ENCODE measurements at regions not wholly inside any gene's neighbourhood (a gene's known extent, or its start where the extent isn't known, plus 50 kb on each side); places are given as distances from the start of the nearest gene placed in this dataset.

DNA sequence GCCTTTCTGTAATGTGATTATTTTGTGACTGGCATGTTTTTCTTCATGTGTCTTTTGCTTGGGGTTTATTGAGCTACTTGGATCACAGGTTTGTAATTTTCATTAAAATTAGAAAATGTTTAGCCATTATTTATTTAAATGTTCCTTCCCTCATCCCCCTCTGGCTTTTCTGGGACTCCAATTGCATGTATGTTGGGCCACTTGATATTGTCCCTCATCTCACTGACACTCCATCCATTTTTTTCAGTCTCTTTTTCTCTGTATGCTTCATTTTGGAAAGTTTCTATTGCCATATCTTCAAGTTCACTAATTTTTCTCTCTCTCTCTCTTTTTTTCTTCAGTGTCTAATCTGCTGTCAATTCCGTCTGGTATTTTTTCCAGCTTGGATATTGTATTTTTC, 390.1 kb downstream of the PRDM2 start:
- TF ChIP-seq, protein P1, sequence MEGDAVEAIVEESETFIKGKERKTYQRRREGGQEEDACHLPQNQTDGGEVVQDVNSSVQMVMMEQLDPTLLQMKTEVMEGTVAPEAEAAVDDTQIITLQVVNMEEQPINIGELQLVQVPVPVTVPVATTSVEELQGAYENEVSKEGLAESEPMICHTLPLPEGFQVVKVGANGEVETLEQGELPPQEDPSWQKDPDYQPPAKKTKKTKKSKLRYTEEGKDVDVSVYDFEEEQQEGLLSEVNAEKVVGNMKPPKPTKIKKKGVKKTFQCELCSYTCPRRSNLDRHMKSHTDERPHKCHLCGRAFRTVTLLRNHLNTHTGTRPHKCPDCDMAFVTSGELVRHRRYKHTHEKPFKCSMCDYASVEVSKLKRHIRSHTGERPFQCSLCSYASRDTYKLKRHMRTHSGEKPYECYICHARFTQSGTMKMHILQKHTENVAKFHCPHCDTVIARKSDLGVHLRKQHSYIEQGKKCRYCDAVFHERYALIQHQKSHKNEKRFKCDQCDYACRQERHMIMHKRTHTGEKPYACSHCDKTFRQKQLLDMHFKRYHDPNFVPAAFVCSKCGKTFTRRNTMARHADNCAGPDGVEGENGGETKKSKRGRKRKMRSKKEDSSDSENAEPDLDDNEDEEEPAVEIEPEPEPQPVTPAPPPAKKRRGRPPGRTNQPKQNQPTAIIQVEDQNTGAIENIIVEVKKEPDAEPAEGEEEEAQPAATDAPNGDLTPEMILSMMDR (IDR thresholded peaks at IDR 0.05) = no peak
- TF ChIP-seq POLR2A (IDR thresholded peaks at IDR 0.05; ENCODE audit: low read depth) (no peak), EP300 (IDR thresholded peaks at IDR 0.05) (no peak)
